ENCODE measurements at regions not wholly inside any gene's neighbourhood (a gene's known extent, or its start where the extent isn't known, plus 50 kb on each side); places are given as distances from the start of the nearest gene placed in this dataset.

DNA sequence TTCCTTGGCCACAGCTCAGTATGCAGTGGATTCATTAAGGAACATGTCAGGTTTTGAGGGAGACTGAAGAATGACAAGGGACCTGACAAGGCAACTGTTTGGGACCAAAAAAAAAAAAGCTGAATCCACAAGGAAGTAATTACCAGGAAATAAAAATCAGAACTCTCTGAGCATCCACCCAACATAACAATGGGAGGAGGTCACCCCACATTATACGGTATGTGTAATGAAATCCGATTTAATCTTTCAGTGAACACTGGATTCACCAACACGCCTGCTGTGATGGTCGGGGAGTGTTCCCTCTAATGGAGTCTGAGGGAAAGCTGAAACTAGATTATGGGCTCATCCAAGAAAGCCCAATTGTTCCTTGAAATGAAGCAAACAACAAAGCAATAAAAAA lies 329.3 kb downstream of the ETAA1 start:
- ATAC-seq: no peak
- TF ChIP-seq, protein P1, sequence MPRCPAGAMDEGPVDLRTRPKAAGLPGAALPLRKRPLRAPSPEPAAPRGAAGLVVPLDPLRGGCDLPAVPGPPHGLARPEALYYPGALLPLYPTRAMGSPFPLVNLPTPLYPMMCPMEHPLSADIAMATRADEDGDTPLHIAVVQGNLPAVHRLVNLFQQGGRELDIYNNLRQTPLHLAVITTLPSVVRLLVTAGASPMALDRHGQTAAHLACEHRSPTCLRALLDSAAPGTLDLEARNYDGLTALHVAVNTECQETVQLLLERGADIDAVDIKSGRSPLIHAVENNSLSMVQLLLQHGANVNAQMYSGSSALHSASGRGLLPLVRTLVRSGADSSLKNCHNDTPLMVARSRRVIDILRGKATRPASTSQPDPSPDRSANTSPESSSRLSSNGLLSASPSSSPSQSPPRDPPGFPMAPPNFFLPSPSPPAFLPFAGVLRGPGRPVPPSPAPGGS (IDR thresholded peaks at IDR 0.05): no peak
- TF ChIP-seq RAD21 (conservative IDR thresholded peaks at IDR 0.05 in 1 of 2, IDR thresholded peaks at IDR 0.05 in 1 of 2): no peak
- no peak for TF ChIP-seq MAX (IDR thresholded peaks at IDR 0.05)
- TF ChIP-seq E2F6 (IDR thresholded peaks at IDR 0.05; ENCODE audit: borderline replicate concordance, low read depth): no peak
- TF ChIP-seq, protein P2, sequence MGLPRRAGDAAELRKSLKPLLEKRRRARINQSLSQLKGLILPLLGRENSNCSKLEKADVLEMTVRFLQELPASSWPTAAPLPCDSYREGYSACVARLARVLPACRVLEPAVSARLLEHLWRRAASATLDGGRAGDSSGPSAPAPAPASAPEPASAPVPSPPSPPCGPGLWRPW (IDR thresholded peaks at IDR 0.05): no peak
- no peak for TF ChIP-seq FOSB (CRISPR knock-in tag; IDR thresholded peaks at IDR 0.05)
- no peak for TF ChIP-seq ZFP36 (IDR thresholded peaks at IDR 0.05; ENCODE audit: borderline replicate concordance, partially characterized antibody)
- Histone ChIP-seq H3K4me3 (no peak overlapping the region), H3K4me2 (no peak overlapping the region), H3K4me1 (no peaks in the 10 kb centered on the region), H3K27ac (no peak overlapping the region), H3K9me3 (no peaks in the 10 kb centered on the region; the same call in 2 of the 3 replicates)
- ChIA-PET POLR2A (no interaction called here), CTCF (interaction anchor here (0.8 to 1.2 kb wide), 2 partner anchors 12 to 31 kb away, joined by 3 read pairs; no protein-coding TSS in a partner anchor)
- WGBS (ENCODE audit: missing lambda C conversion rate): 5% methylated on average over 4 of the region's 4 CpGs
- DNase-seq (ENCODE audit: low read depth in 1 of 2, low spot score in 1 of 2): no peak
- FAIRE-seq: no peak

GRCh38 chr2:67727131-67727530 lies 330.0 kb downstream of the ETAA1 start:
- H3K4me2 ChIP-seq: no peak overlapping the region
- FAIRE-seq (no peak), ATAC-seq (no peak), DNase-seq (ENCODE audit: low read depth in 1 of 2, low spot score in 1 of 2) (no peak)
- H3K27ac ChIP-seq: no peak overlapping the region
- no peak overlapping the region for H3K4me3 ChIP-seq
- H3K4me1 ChIP-seq: no peaks in the 10 kb centered on the region
- no peaks in the 10 kb centered on the region; the same call in 2 of the 3 replicates for H3K9me3 ChIP-seq
- WGBS (ENCODE audit: missing lambda C conversion rate): 31% methylated on average over 9 of the region's 9 CpGs
- CTCF ChIA-PET: interaction anchor here (0.8 to 1.2 kb wide), 2 partner anchors 11 to 30 kb away, joined by 3 read pairs; no protein-coding TSS in a partner anchor
- POLR2A ChIA-PET: no interaction called here
- TF ChIP-seq HMGXB4 (CRISPR knock-in tag; IDR thresholded peaks at IDR 0.05; ENCODE audit: borderline replicate concordance): no peak
- TF ChIP-seq NR3C1 (IDR thresholded peaks at IDR 0.05): no peak
- TF ChIP-seq RNF2 (IDR thresholded peaks at IDR 0.05; ENCODE audit: borderline replicate concordance, low read depth): no peak
- TF ChIP-seq ESRRA (IDR thresholded peaks at IDR 0.05; ENCODE audit: borderline replicate concordance, low read length): no peak
- TF ChIP-seq FOSL2 (IDR thresholded peaks at IDR 0.05): no peak
- no peak for TF ChIP-seq FOSL2 (CRISPR knock-in tag; IDR thresholded peaks at IDR 0.05)
- TF ChIP-seq, protein P2 (IDR thresholded peaks at IDR 0.05): no peak

DNA sequence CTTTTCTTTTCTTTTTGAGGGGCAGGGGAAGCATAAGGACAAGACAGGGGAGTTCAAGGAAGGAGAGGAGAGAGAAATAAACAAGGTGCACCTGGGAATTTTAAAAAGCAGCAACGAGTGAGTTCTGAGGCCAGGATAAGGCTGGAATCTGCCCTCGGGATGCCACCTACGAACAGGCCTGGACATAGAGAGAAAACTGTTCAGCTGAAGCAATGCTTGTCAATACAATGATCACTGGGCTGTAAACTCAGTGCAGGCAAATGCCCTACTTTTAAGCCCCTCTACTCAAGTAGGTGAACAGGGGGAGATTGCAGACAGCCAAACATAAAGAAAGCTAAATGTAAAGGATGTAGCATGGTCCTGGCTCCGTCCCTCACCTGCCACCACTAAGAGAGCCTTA lies 330.5 kb downstream of the ETAA1 start:
- Histone ChIP-seq H3K27ac (no peak overlapping the region), H3K4me3 (no peak overlapping the region), H3K9me3 (no peaks in the 10 kb centered on the region; the same call in 2 of the 3 replicates), H3K4me1 (no peaks in the 10 kb centered on the region), H3K4me2 (no peak overlapping the region)
- 3% methylated on average over 4 of the region's 4 CpGs for WGBS (ENCODE audit: missing lambda C conversion rate)
- FAIRE-seq (no peak), ATAC-seq (no peak), DNase-seq (ENCODE audit: low read depth in 1 of 2, low spot score in 1 of 2) (no peak)
- CTCF ChIA-PET: interaction anchor here (0.5 to 1.2 kb wide), 2 partner anchors 30 to 148 kb away, joined by 3 read pairs; no protein-coding TSS in a partner anchor
- no peak for TF ChIP-seq NPAS2 (CRISPR knock-in tag; IDR thresholded peaks at IDR 0.05; ENCODE audit: borderline replicate concordance)
- TF ChIP-seq, protein P3, sequence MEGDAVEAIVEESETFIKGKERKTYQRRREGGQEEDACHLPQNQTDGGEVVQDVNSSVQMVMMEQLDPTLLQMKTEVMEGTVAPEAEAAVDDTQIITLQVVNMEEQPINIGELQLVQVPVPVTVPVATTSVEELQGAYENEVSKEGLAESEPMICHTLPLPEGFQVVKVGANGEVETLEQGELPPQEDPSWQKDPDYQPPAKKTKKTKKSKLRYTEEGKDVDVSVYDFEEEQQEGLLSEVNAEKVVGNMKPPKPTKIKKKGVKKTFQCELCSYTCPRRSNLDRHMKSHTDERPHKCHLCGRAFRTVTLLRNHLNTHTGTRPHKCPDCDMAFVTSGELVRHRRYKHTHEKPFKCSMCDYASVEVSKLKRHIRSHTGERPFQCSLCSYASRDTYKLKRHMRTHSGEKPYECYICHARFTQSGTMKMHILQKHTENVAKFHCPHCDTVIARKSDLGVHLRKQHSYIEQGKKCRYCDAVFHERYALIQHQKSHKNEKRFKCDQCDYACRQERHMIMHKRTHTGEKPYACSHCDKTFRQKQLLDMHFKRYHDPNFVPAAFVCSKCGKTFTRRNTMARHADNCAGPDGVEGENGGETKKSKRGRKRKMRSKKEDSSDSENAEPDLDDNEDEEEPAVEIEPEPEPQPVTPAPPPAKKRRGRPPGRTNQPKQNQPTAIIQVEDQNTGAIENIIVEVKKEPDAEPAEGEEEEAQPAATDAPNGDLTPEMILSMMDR (IDR thresholded peaks at IDR 0.05): no peak
- TF ChIP-seq MYC (IDR thresholded peaks at IDR 0.05; ENCODE audit: borderline replicate concordance, low read length): no peak
- no peak for TF ChIP-seq ZFP36 (IDR thresholded peaks at IDR 0.05; ENCODE audit: borderline replicate concordance, partially characterized antibody)
- POLR2A ChIA-PET: no interaction called here
